GM19468 (cell line): ENCODE measurements at regions not wholly inside any gene's neighbourhood (a gene's known extent, or its start where the extent isn't known, plus 50 kb on each side); places are given as distances from the start of the nearest gene placed in this dataset.

Source experiments
- ATAC-seq: cut with Tn5 transposase; IDR thresholded peaks from one replicate; pipeline ENCODE4 v1.9.1; 2021; ENCODE audit warnings: mild to moderate bottlenecking, moderate library complexity, moderate number of reproducible peaks; ENCODE audit not compliant: unreplicated experiment; ENCODE audit errors: extremely low read depth

DNA sequence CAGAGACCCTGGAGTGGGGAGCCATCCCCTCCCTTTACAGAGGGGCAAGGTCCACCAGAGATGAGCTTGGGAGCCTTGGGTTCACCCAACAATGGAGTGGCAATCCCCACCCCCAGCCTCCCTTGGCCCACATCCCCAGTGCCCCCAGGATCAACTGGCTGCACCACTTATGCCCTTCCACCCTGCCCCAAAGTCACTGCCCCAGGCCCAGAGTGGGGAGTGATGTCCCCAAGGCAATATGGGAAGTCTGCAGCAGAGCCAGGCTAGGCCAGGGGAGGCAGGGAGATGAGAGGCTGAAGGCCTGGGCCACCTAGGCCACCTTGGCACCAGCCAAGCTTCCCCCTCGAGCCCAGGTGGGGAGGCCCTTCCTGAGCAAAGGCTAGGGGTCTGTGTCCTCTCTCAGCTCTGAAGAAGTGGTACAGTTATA, 145.5 kb downstream of the SMAD6 start:
- ATAC-seq = no peak

DNA sequence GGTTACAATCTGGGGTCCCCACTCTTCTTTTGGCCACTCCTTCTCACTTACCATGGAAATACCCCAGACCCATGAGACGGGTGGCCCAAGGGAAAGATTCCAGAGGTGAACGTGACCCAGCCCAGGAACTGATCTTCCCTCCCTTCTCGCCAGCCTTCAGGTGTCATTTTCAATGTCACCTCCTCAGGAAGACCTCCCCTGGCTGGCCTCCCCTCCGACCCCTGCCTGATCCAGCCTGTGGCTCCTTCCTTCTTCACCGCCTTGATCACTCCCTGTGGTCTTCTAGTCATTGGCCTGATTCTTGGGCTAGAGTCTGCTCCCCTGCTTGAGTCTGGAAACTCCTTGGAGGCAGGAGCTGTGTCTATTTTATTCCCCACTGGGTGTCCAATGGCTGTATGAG, 146.1 kb downstream of the SMAD6 start:
- ATAC-seq = no peak

DNA sequence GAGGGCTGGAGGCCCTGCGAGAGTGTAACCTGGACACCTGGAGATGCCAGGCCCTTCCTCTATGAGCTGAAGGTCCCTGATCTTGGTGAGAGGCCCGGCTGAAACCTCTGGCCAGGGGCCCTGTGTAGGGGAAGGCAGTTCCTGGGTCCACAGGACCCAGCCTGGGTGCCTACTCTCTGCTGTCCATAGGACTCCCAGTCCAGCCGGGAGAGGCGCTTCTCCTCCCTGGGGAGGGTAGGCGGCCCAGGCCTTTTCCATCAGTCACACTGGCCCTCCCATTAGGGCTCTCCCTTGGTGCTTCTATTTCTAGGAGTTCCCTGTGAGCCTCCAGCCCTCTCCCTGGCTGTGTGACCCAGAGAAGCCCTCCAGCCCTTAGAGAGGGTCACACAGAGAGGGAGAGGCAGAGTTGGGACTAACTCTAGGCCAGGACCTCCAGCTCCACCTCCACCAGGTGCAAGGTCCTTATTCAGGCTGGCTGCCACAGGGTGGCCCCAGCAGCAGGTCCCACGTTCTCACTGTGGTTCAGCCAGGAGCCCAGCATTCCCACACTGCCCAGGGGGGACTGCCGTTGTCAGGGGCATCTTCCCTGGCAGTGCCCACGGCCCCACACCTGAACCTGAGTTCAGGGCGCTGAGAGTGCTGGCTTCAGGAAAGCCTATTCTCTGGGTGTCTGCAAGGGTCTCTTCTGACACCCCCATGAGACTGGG, 146.8 kb downstream of the SMAD6 start:
- ATAC-seq = no peak

DNA sequence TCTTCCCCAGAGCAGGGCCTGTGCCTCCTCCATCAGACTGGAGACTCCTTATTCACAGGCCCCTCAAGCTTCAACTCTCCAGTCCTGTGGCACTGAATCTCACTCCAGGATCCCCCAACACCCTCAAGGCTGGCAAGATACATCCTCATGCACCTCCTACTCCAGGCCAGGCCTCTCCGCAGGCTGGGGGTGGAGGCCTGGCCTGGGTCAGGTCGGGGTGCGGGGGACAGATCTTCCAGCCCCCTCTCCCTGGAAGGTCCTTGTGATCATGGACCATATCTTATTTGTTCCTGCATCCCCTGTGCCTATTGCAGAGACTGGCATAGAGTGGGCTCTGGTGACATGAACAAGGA, 147.3 kb downstream of the SMAD6 start:
- ATAC-seq = no peak

DNA sequence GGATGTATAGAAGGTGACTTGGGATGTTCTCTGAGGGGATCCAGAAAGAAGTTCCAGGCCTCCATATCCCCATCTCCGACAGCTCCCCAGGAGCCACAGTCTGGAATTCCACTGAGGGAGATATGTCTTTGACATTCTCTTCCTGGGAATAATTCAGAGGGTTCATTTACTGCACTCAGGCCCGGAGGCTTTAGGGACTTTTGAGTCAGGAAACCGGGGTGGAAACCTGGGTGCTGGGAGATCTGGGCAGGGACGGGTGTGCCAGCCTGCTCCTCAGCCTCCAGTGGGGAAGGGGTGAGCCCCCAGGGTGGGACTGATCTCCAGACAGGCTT, 147.7 kb downstream of the SMAD6 start:
- ATAC-seq = no peak

DNA sequence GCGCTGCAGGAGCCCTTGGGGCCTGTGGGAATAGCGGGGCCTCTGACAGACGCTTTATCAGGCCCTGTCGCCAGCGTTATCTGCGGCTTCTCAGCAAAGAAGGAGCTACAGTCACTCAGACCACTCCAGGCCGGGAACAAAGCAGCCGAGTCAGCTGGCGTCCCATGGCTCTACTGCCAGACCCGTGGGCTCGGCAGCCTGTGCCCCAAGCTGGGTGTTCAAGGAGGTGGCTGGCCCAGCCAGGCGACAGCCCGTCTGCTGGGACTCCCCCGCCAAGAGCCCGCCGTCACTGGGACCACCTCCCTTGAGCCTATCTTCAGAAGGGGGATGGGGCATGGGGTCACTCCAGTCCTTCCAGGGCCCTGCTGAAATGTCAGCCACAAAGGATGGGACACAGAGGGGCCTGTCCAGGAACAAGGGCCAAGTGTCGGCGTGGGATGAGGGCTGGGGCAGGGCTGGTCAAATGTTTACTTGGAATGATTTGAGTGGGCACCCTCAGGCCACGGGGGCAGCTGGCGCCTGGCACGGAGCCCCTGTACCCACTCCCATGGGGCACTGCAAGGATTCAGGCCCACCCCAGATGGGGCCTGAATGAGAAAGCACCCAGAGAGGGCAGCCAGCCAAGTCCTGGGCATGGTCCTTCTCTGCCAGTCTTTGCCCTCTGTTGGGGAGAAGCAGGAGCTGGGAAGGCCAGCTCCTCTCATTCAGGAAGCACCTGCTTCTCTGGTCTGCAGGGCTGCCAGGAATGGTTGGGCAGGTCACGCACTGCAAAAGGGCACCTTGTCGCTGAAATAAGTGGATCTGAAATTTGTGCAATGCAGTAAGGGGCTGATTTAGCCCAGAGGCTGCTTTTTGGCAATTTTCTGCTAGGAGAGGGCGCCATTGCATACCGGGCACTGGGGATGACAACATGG, 148.3 kb downstream of the SMAD6 start:
- ATAC-seq = no peak

DNA sequence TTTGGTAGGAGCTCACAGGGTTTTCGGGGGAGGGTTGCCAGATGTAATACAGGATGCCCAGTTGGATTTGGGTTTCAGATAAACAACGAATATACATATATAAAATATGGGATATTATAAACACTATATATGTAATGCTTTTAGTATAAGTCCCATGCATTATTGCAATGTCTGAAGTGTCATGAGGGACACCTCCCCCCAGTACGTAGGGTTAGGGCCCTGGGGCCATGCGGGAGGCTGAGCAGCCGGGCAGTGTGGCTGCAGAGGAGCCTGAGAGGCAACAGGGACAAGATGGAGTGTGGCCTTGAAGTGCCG, 148.9 kb downstream of the SMAD6 start:
- ATAC-seq = no peak

DNA sequence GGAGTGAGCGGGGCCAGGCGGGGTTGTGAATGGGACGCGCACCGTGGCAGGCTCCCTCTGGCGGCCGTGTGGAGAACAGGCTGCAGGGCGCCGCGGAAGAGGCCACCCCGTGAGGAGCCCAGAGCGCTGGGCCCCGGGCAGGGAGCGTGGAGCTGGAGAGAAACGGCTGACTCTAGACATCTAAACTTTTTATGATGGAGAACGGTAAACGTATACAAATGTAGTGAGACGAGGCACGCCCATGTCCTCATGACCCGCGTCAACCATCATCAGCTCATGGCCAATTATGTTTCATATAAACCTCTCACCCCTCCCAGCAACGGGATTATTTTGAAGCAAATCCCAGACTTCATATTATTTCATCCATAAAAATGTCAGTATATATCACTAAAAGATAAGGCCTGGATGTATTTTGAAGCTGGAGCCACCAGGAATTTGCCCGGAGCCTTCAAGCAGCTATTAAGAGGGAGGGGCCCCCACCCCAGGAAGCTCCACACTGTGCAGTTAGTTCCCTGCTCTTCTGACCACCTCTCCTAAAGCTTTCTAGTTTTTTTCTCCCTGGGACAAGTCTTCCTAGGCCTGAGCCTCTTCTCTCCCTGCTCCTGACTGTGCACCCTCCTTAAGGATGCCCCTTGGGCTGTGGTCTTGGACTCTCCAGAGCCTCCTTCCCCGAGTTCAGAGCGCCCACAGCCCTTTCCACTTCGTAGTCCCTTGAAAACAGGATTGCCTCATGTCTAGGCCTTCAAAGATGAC, 149.5 kb downstream of the SMAD6 start:
- ATAC-seq = peak; percentile 14

DNA sequence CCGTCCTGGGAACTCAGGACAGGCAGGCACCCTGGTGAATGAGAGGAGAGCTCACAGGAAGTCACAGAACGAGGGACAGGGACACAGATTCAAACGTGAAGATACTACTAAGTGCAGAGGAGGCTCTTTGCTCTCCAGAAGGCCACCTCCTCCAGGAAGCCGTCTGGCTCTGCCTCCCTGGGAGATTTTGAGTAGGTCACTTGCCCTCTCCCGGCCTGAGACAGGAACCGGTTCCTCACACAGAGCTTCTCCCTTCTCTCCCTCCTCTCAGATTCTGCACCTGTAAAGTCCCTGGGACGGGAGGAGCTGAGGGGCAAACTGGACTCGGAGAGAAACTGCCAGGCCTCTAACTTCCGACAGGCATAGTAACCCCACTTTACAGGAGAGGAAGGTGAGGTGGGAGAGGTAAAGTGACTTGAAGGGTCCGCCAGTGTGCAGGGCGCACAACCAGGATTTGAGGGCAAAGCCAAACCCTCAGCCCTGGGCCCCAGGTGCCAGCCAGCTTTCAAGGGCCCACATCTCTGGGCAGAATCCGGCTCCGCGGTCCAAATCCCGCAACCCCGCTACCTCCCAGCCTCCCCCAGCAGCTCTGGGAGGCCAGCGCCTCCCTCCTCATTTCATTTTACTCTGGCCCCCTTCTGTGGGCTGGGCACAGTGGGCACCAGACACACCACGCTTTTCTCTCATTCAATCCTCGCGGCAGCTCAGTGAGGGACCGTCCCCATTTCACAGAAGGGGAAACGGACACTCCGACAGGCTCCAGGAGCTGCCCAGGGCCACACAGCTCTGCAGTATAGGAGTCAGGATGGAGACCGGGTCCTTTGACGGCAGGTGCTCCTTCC, 150.2 kb downstream of the SMAD6 start:
- no peak for ATAC-seq

DNA sequence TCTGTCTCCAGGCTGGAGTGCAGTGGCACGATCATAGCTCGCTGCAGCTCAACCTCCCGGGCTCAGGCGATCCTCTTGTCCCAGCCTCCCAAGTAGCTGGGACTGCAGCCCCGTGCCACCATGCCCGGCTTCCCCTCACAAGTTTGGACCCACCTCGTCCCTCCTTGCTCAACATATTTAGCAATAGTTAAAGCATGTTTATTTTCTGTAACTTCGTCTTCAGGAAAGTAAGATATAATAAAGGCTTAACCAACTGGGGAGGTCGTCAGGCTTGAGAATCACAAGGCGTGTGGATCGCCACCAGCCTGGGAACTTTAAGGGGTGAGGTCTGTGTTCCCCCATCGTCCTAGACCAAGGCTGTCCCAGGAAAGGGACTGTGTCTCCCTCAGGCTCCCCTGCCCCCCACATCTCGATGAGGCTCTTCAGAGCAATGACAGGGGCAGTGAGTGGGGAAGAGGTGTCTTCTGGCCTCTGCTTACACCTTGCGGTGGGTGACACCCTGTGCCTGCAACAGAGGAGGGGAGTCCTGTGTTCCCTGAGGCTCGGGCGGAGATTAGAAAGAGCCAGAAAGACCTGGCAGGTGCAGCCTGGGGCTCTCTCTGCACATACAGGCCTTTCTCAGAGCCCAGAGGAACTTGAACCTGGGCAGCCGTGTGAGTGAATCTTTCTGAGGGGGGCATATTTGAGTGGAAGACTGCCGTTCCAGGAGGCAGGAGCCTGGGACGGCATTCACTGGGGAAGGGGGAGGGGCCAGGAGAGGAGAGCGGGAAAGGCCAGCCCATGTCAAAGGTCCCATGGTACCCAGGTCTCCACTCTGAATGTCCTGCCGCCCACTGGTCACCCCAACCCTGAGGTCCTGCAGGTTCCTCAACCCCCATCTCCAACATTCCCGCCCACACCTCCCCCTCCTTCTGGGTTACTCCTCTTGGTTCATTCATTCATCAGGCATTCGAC, 152.3 kb downstream of the SMAD6 start:
- no peak for ATAC-seq

DNA sequence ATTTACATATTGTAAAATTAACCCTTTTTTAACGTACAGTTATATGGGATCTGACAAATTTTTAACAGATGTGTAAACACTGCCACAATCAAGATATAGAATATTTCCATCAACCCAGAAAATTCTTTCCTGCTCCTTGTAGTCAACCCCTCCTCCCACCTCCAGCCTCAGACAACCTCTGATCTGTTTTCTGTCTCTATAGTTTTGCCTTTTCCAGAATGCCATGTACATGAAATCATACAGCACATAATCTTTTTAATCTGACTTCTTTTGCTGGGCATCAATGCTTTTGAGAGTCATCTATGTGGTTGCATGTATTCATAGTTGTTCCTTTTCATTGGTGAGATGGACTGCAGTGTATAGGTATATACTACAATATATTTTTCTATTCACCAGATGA, 153.0 kb downstream of the SMAD6 start:
- no peak for ATAC-seq

DNA sequence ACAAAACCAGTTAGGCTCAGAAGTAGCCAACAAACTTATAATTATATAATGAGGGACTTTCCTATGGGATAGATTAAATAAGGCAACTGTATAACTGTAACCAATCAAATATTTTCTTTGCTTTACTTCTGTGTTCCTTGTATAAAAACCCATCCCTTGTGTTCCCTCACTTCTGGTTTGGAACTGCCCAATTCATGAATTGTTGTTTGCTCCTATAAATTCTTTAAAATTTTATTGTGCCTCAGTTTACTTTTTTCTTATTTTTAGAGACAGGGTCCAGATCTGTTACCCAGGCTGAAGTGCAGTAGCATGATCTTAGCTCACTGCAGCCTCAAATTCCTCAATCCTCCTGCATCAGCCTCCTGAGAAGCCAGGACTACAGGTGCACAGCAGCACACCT, 155.7 kb downstream of the SMAD6 start:
- no peak for ATAC-seq

DNA sequence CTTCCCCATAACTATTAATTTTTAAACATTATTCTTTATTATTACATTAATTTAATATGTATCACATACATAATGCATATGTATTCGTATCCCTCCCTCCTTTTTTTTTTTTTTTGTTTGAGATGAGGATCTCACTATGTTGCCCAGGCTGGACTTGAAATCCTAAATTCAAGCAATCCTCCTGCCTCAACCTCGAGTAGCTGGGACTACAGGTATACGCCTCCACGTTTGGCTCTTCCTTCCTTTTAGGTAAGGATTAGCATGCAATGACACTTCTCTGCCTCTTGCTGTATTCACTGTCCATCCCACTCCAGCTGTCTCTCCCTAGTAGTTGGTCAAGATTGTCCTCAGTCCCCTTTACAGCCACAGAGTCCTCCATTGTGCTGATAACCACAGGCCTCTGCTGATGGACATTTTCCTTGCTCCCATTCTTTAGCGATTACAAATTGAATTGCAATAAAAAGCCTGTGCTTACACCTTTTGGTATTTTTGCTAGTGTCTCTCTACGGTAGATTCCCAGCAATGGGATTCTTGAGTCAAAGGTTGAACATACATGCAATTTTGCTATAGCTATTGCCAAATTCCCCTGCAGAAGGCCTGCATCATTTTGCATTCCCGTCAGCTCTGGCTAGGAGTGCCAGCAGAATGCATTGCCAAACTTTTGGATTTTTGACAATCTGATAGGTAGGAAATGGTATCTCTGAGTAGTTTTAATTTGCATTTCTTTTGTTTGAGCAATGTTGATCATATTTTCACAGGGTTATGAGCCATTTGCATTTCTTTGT, 156.6 kb downstream of the SMAD6 start:
- ATAC-seq = no peak

DNA sequence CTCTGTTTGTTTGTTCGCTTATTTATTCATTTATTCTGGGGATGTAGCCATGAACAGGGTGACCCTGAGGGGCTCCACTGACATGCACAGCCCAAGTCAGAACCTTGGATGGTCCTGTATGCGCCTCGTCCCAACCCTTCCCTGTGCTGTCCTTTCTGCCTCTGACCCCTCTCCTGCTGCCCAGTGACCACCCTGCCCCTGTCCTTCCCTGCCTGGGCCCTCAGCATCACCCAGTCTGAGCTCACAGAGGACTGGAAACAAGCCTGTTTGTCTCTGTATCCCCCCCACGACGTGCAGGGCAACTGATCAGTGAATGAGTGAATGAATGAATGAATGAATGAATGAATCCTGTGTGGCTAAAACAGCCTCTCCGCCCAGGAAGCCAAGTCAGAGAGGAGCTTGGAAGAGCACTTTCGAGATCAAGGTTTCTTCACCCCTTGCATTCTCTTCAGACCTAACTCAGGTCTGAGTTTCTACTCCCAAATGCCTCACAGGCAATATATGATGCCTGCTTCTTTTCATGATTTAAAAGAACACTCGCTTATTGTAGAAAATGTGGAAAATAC, 157.7 kb downstream of the SMAD6 start:
- ATAC-seq = no peak

DNA sequence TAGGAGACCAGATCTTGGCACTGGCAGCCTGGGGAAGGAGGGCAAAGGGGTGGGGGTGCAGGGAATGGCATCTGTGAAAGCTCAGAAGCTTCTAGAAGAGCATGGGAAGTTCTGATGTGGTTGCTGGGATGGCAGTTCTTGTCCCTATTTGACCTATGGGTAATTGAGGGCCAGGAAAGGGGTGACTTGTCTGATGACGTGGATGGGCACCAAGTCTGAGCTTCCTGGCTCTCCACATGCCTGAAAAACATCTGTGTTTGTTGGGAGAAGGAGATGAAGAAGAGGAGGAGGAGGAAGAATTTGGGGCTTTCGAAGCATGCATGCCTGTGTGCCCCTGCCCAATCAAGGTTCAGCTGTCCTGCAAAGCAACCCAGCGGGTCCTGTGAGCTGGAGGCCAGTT, 158.8 kb downstream of the SMAD6 start:
- ATAC-seq = no peak

DNA sequence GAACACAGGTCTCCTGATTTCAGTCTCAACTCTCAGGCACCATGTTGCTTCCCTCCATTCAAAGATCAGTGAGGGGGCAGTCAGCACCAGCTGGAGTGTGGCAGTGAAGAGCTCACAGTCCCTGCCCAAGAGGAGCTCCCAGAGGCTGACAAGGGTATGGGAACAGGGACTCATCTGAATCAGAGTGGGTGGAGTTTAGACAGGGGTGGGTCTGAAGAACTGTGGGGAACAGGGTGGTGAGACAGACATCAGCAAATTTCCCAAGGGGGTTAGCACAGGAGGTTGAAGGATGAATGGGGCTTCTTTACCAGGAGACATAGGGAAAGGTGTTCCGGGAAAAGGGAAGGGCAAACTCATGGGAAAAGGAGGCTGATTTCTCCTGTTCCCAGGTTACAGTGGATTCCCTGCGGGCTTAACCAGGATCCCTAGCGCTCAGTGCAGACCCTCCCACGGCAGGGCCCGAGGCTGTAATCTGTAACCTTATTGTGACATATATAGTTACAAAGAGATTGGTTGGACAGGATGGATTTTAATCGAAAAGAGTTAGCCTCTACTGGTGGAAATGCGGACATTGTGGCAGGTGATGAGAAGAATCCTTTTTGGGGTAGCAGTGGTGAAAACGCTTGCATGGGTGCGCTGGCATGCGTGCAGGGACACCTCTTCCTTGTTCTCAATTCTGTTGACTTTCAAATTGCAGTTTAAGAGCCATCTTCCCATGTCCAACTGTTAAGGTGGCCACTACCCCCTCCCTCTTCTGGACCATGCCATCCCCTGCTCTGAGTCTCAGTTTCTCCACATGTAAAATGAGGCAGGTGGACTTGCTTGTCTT, 160.3 kb downstream of the SMAD6 start:
- ATAC-seq = no peak

DNA sequence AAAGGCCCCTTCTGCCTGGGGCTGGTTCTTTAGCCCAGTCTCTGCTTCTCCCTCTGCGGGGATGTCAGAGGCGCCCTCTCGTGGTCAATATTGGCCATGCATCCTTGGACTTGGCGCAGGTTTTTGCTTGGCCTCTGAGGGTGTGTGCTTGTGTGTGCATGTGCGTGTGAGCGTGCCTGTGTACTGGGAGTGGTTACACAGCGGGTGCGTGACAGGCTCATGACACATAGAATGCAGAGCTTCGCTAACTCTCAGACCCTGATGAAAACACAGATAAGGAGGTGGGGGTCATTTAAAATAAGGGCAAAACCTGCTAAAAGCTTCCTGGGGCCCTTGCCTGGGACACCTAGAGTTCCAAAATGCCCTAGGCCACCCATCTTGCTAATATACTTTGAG, 160.9 kb downstream of the SMAD6 start:
- ATAC-seq = peak; percentile 24
